Psoas muscle (tissue), 7 donors: ENCODE measurements at regions not wholly inside any gene's neighbourhood (a gene's known extent, or its start where the extent isn't known, plus 50 kb on each side); places are given as distances from the start of the nearest gene placed in this dataset.
"Not testable (repeated sequence)": the region's sequence is repeated elsewhere in the genome, so short reads cannot be mapped to it uniquely, and the experiment has no call there.

Experiments used
- ATAC-seq, 4 donors: fragments of 200-7000 bp; cut with Tn5 transposase; one replicate each; pipeline ENCODE4 v1.9.1; 2020; ENCODE audit warnings: moderate library complexity in 3 of 4, mild to moderate bottlenecking in 2 of 4
- DNase-seq, 2 donors: peaks; one replicate each; pipeline ENCODE4 v3.0.0-alpha.2; 2020
- H3K27ac ChIP-seq: fragments of 200-600 bp; one replicate; pipeline ENCODE4 v1.8.0; 2022
- H3K27me3 ChIP-seq, 3 donors: fragments of 200-600 bp in 1 of 3; one replicate each; pipeline versions ENCODE4 v1.6.1 to v1.8.0; 2013 to 2022; ENCODE audit warnings: low read length in 2 of 3, mild to moderate bottlenecking in 2 of 3, moderate library complexity in 1 of 3; ENCODE audit not compliant: insufficient read depth in 3 of 3
- H3K36me3 ChIP-seq, 2 donors: fragments of 200-600 bp in 1 of 2; one replicate each; pipeline versions ENCODE4 v1.6.1 to v1.8.0; 2013 to 2022; ENCODE audit warnings: low read depth in 1 of 2, mild to moderate bottlenecking in 1 of 2, moderate library complexity in 1 of 2; ENCODE audit not compliant: insufficient read depth in 1 of 2
- H3K4me1 ChIP-seq: fragments of 200-600 bp; one replicate; pipeline ENCODE4 v1.8.0; 2022
- H3K4me3 ChIP-seq: fragments of 200-600 bp; one replicate; pipeline ENCODE4 v1.8.0; 2022; ENCODE audit warnings: mild to moderate bottlenecking
- H3K9me3 ChIP-seq: fragments of 200-600 bp; one replicate; pipeline ENCODE4 v1.8.0; 2022
- CTCF ChIP-seq: fragments of 200-600 bp; IDR thresholded peaks from one replicate; pipeline ENCODE4 v1.8.0; 2022; ENCODE audit warnings: antibody characterized with exemption
- WGBS, 3 donors: extraction: QIAGEN DNeasy Blood & Tissue Kit; methylation state at CpG; one replicate each; pipeline versions ENCODE4 v1.1.6 to v1.1.7; 2013; 5-methylcytosine and 5-hydroxymethylcytosine counted together
- intact Hi-C, 2 donors: fragments of 100-400 bp; cut with DNase I; formaldehyde crosslinking; loops; one replicate each; pipeline versions ENCODE4 v1.11.0 to v1.14.2; 2022
- donor health status: healthy with polysubstance abuse.
- donor health status: DM: no; HTN: no; CAD: no; lungs with moderate emphysema.
- donor health status: Bipolar disorder and iron deficiency.
- donor health status: healthy.
- donor health status: DM: yes; HTN: yes; CAD: no.
- donor health status: DM: no; HTN: no; CAD: no.
- donor health status: DM: yes; HTN: yes; CAD: no.

- DNase-seq (no peak), ATAC-seq (no peak)
- WGBS, 3 donors: 64 to 78% (median 70%) methylated on average over 1 to 5 of the region's 5 CpGs
- intact Hi-C loops: no loop called here
- Histone ChIP-seq H3K27me3 (peaks cover 0 to 4% (median 0%) of the 10 kb centered on the region in 3 donors), H3K4me3 (no peak overlapping the region), H3K4me1 (no peaks in the 10 kb centered on the region), H3K9me3 (no peaks in the 10 kb centered on the region), H3K27ac (no peak overlapping the region), H3K36me3 (no peaks in the 10 kb centered on the region)
- TF ChIP-seq CTCF: no peak
These were observed 158.8 kb downstream of the RBMX2 start for GRCh38 chrX:130560544-130560943.

GRCh38 chrX:130561930-130562329, 160.1 kb downstream of the RBMX2 start:
- Histone ChIP-seq H3K36me3 (no peaks in the 10 kb centered on the region), H3K27ac (no peak overlapping the region), H3K9me3 (no peaks in the 10 kb centered on the region), H3K4me1 (no peaks in the 10 kb centered on the region), H3K27me3 (peaks cover 0 to 4% (median 0%) of the 10 kb centered on the region in 3 donors), H3K4me3 (no peak overlapping the region)
- ATAC-seq: no peak
- intact Hi-C loops: no loop called here
- DNase-seq: no peak
- 84 to 94% (median 88%) methylated on average over 1 of the region's 1 CpG for WGBS, 3 donors
- no peak for TF ChIP-seq CTCF

GRCh38 chrX:130563476-130563875, 161.7 kb downstream of the RBMX2 start:
- Histone ChIP-seq H3K9me3 (no peaks in the 10 kb centered on the region), H3K4me1 (no peaks in the 10 kb centered on the region), H3K36me3 (no peaks in the 10 kb centered on the region), H3K27ac (no peak overlapping the region), H3K4me3 (no peak overlapping the region), H3K27me3 (peaks cover 0 to 4% (median 0%) of the 10 kb centered on the region in 3 donors)
- intact Hi-C loops: no loop called here
- DNase-seq (no peak), ATAC-seq (no peak)
- TF ChIP-seq CTCF: no peak
- WGBS, 3 donors: 72 to 100% (median 86%) methylated on average over 2 of the region's 2 CpGs

- no peak for TF ChIP-seq CTCF
- no peak for ATAC-seq
These were observed 164.4 kb downstream of the RBMX2 start for GRCh38 chrX:130566028-130566683.

GRCh38 chrX:130573030-130573429, 171.2 kb downstream of the RBMX2 start:
- H3K4me3 ChIP-seq, H3K27ac ChIP-seq, H3K27me3 ChIP-seq, H3K36me3 ChIP-seq, ATAC-seq, H3K9me3 ChIP-seq, intact Hi-C loops, DNase-seq, H3K4me1 ChIP-seq: not testable (repeated sequence)
- 79 to 82% methylated on average over 5 to 10 of the region's 15 CpGs; no CpG with 5 or more reads in 1 of the 3 donors for WGBS, 3 donors

More at GRCh38 chrX:130566028-130566683, 164.4 kb downstream of the RBMX2 start:
- WGBS, 3 donors: 55 to 58% (median 56%) methylated on average over 4 of the region's 4 CpGs
- Histone ChIP-seq H3K4me1 (no peaks in the 10 kb centered on the region), H3K36me3 (no peaks in the 10 kb centered on the region), H3K4me3 (no peak overlapping the region), H3K27ac (no peak overlapping the region), H3K9me3 (no peaks in the 10 kb centered on the region), H3K27me3 (peaks cover 0 to 4% (median 0%) of the 10 kb centered on the region in 3 donors)
- intact Hi-C loops: no loop called here
- DNase-seq: no peak
